Left kidney (tissue), 1 donor: ENCODE measurements at regions not wholly inside any gene's neighbourhood (a gene's known extent, or its start where the extent isn't known, plus 50 kb on each side); places are given as distances from the start of the nearest gene placed in this dataset.
A peak's percentile ranks its signal among the peaks of the same experiment; 100 is the strongest.
"Not testable (repeated sequence)": the region's sequence is repeated elsewhere in the genome, so short reads cannot be mapped to it uniquely, and the experiment has no call there.

ENCODE experiments used
- DNase-seq: peaks from one replicate; pipeline ENCODE4 v3.0.0-alpha.2; 2013

- no peak for DNase-seq
Measured at GRCh38 chr12:46669720-46670119, 156.1 kb downstream of the SLC38A4 start.

GRCh38 chr12:46667551-46667950 lies 158.2 kb downstream of the SLC38A4 start:
- no peak for DNase-seq

- DNase-seq, result no peak
Measured at GRCh38 chr12:46664761-46665287, 161.0 kb downstream of the SLC38A4 start.

- no peak for DNase-seq
Measured at GRCh38 chr12:46663318-46663717, 162.5 kb downstream of the SLC38A4 start.

- peak; percentile 68 for DNase-seq
Measured at GRCh38 chr12:46661110-46661845, 164.5 kb downstream of the SLC38A4 start.

GRCh38 chr12:46660719-46661109 lies 165.1 kb downstream of the SLC38A4 start:
- no peak for DNase-seq

- DNase-seq, result no peak
Measured at GRCh38 chr12:46660276-46660675, 165.5 kb downstream of the SLC38A4 start.

- DNase-seq, result no peak
Measured at GRCh38 chr12:46659824-46660223, 166.0 kb downstream of the SLC38A4 start.

GRCh38 chr12:46659032-46659650 lies 166.7 kb downstream of the SLC38A4 start:
- no peak for DNase-seq

GRCh38 chr12:46657453-46658411 lies 168.1 kb downstream of the SLC38A4 start:
- DNase-seq, result no peak

- DNase-seq, result not testable (repeated sequence)
Measured at GRCh38 chr12:46655984-46656383, 169.8 kb downstream of the SLC38A4 start.

- DNase-seq, result no peak
Measured at GRCh38 chr12:46653311-46653710, 172.5 kb downstream of the SLC38A4 start.

GRCh38 chr12:46652692-46653091 lies 173.1 kb downstream of the SLC38A4 start:
- no peak for DNase-seq

GRCh38 chr12:46650688-46651087 lies 175.1 kb downstream of the SLC38A4 start:
- DNase-seq, result no peak

GRCh38 chr12:46649433-46649832 lies 176.4 kb downstream of the SLC38A4 start:
- DNase-seq, result no peak

GRCh38 chr12:46647034-46647433 lies 178.8 kb downstream of the SLC38A4 start:
- DNase-seq, result no peak

GRCh38 chr12:46641649-46642048 lies 184.1 kb downstream of the SLC38A4 start:
- not testable (repeated sequence) for DNase-seq

- DNase-seq, result no peak
Measured at GRCh38 chr12:46635818-46636217, 190.0 kb downstream of the SLC38A4 start.

- no peak for DNase-seq
Measured at GRCh38 chr12:46629331-46630229, 196.2 kb downstream of the SLC38A4 start.

- no peak for DNase-seq
Measured at GRCh38 chr12:46628176-46628575, 197.6 kb downstream of the SLC38A4 start.

GRCh38 chr12:46627686-46628085 lies 198.1 kb downstream of the SLC38A4 start:
- DNase-seq, result no peak
